Adipocyte (in vitro differentiated cells): ENCODE measurements at regions not wholly inside any gene's neighbourhood (a gene's known extent, or its start where the extent isn't known, plus 50 kb on each side); places are given as distances from the start of the nearest gene placed in this dataset.

ENCODE experiments used
- DNase-seq: peaks from one replicate; pipeline ENCODE4 v3.0.0-alpha.2; 2015; ENCODE audit warnings: low read depth
- H3K27me3 ChIP-seq: replicated peaks from 2 replicates; pipeline ENCODE4 v1.7.0; 2013; ENCODE audit warnings: mild to moderate bottlenecking, low read length, moderate library complexity; ENCODE audit not compliant: control insufficient read depth, insufficient read depth
- H3K36me3 ChIP-seq: 2 replicates; pipeline ENCODE4 v1.7.0; 2013; ENCODE audit warnings: low read length, mild to moderate bottlenecking, moderate library complexity; ENCODE audit not compliant: control insufficient read depth, insufficient read depth, severe bottlenecking
- H3K4me1 ChIP-seq: 2 replicates; pipeline ENCODE4 v1.7.0; 2013; ENCODE audit warnings: mild to moderate bottlenecking, low read length, moderate library complexity; ENCODE audit not compliant: control insufficient read depth, insufficient read depth
- H3K4me3 ChIP-seq: 2 replicates; pipeline ENCODE4 v1.7.0; 2013; ENCODE audit warnings: mild to moderate bottlenecking, low read length, moderate library complexity
- H3K9ac ChIP-seq: 2 replicates; pipeline ENCODE4 v1.7.0; 2013; ENCODE audit warnings: mild to moderate bottlenecking, low read length, moderate library complexity
- H3K9me3 ChIP-seq: 2 replicates; pipeline ENCODE4 v1.7.0; 2013; ENCODE audit warnings: mild to moderate bottlenecking, low read length, moderate library complexity; ENCODE audit not compliant: control insufficient read depth

DNA sequence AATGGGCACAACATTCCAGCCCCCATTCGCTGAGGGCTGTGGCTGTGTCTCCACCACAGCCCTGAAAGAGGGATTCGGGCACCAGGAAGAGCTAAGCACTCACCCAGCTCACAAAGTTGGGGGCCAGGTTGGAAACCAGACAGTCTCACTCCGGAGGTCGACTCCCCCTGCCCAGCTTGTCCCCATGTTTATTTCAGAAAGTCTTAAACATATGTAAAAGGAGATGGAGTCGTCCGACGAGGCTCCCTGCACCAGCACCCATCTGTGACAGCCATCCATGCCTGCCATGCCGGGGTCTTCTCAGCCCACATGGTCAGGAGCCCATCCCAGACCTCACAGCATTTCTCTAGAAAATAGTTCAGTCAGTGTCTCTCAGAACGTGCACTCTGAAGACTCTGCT is 63.6 kb upstream of the STX16 start:
- peaks cover 17% of the 10 kb centered on the region for H3K27me3 ChIP-seq
- no peak overlapping the region for H3K9ac ChIP-seq
- H3K4me3 ChIP-seq: no peak overlapping the region
- H3K4me1 ChIP-seq: peaks cover 6% of the 10 kb centered on the region
- no peak for DNase-seq
- no peaks in the 10 kb centered on the region for H3K9me3 ChIP-seq
- H3K36me3 ChIP-seq: no peaks in the 10 kb centered on the region

DNA sequence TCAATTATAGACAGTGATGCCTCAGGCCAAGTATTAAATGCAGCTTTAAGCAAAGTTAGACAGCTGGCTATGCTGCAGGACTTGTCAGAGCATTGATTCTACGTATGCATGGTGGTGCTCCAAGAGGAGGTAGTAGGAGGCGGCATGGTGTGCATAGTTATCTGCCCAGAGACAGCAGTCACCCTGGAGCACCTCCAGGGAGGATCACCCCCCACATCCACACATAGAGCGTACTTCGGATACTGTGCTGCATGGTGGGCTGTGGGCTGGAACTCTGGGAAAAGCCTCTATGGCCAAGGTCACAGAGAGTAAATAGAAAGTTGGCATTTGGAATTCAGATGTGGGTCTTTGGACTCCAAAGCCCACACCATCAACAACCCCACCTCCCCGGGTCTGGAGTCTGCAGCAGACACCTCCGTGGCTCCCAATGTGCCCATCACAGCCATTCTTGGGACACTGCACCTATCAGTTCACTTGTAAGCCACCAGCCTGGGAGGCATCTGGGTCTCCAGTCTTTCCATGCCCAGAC is 64.5 kb upstream of the STX16 start:
- no peaks in the 10 kb centered on the region for H3K9me3 ChIP-seq
- H3K4me3 ChIP-seq: no peak overlapping the region
- no peaks in the 10 kb centered on the region for H3K36me3 ChIP-seq
- DNase-seq: no peak
- no peak overlapping the region for H3K9ac ChIP-seq
- peaks cover 6% of the 10 kb centered on the region for H3K4me1 ChIP-seq
- H3K27me3 ChIP-seq: peaks cover 21% of the 10 kb centered on the region

DNA sequence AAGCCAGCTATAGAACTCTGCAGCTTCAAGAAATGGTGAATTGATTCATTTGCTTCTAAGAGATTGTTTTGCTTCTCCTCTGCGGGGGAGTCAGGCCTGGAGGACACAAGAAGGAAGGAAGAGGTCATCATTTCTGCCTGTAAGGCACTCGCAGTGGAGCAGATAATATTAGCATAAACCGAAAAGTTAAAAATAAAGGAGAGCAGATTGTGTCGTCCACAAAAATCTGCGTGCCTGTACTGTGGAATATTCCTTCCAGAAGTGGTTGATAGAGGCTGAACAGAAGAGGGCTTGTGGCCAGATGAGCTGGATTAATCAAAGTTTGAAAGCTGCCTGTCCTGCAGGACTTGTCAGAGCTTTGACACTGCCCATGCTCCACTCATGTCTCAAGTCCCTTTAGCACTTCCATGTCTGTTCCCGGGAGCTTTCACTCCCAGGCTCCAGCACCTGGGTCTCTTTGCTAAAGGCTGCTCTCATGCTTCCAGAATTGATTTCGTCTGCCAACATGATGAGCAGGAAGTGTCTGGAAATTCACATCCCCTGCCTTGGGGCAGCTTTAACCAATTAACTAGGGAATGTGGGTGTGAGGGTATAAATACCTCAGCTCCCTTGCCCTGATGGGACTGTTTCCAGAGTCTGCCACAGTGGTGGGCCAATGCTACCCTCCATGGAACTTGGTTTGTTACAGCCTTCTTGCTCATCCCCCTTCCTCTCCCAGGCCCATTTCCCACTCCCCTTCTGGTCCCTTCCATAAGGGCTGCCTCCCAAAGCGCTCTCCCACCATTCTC is 65.1 kb upstream of the STX16 start:
- peaks cover 14% of the 10 kb centered on the region for H3K27me3 ChIP-seq
- peaks cover 6% of the 10 kb centered on the region for H3K4me1 ChIP-seq
- no peak overlapping the region for H3K9ac ChIP-seq
- no peak overlapping the region for H3K4me3 ChIP-seq
- H3K9me3 ChIP-seq: no peaks in the 10 kb centered on the region
- H3K36me3 ChIP-seq: no peaks in the 10 kb centered on the region
- no peak for DNase-seq

DNA sequence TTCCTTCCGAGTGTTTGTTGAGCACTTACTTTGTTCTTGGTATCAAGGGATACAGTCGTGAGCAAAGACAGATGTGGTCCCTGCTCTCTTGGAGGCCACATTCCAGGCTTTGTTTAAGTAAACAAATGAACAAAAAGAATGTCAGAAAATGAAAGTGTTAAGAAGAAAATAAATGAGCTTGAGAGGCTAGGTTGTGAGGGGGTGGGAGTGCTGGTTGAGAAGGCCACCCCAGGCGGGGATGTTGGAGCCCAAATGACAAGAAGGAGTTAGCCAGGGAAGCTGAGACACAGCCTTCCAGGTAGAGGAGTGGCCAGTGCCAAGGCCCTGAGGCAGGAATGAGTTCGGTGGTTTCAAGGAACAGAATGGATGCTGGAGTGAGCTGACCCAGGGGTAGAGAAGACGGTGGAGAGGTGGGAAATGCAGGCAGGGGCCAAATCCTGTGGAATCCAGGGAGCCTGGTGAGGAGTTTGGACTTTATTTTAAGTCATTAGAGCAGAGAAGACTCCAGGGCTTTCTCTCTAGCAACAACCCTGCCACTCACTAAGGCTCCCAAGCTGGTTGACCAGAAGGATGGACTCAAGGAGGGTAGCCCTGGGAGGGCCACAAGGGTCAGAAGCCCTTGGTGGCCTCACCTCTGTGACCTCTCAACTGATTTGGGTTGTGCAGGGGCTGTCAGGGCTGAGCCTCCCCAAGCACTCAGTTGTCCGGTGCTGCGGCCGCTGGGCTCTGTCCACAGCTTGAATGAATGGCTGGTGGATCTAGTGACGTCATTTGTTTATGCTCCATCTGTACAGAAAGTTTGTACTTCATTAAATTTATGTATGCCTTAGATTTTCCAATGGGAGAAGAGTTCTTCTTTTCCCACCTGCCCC is 66.0 kb upstream of the STX16 start:
- H3K9ac ChIP-seq: no peak overlapping the region
- H3K9me3 ChIP-seq: no peaks in the 10 kb centered on the region
- H3K4me3 ChIP-seq: no peak overlapping the region
- peak; percentile 21 for DNase-seq
- peaks cover 12% of the 10 kb centered on the region for H3K27me3 ChIP-seq
- no peaks in the 10 kb centered on the region for H3K36me3 ChIP-seq
- H3K4me1 ChIP-seq: peaks cover 6% of the 10 kb centered on the region

GRCh38 chr20:58584051-58584824 is 66.8 kb upstream of the STX16 start:
- Histone ChIP-seq H3K9ac (no peak overlapping the region), H3K36me3 (no peaks in the 10 kb centered on the region), H3K4me3 (no peak overlapping the region), H3K27me3 (peaks cover 4% of the 10 kb centered on the region), H3K4me1 (peaks cover 6% of the 10 kb centered on the region), H3K9me3 (no peaks in the 10 kb centered on the region)
- no peak for DNase-seq

- peaks cover 6% of the 10 kb centered on the region for H3K4me1 ChIP-seq
- no peaks in the 10 kb centered on the region for H3K9me3 ChIP-seq
- no peaks in the 10 kb centered on the region for H3K36me3 ChIP-seq
- no peak overlapping the region for H3K9ac ChIP-seq
- no peak overlapping the region for H3K4me3 ChIP-seq
- no peak for DNase-seq
- peaks cover 7% of the 10 kb centered on the region for H3K27me3 ChIP-seq
Measured at GRCh38 chr20:58583586-58583985, 67.5 kb upstream of the STX16 start.

- DNase-seq: no peak
- Histone ChIP-seq H3K27me3 (peaks cover 7% of the 10 kb centered on the region), H3K36me3 (no peaks in the 10 kb centered on the region), H3K4me3 (no peak overlapping the region), H3K9ac (no peak overlapping the region), H3K9me3 (no peaks in the 10 kb centered on the region), H3K4me1 (peaks cover 6% of the 10 kb centered on the region)
Measured at GRCh38 chr20:58583176-58583575, 67.9 kb upstream of the STX16 start.

DNA sequence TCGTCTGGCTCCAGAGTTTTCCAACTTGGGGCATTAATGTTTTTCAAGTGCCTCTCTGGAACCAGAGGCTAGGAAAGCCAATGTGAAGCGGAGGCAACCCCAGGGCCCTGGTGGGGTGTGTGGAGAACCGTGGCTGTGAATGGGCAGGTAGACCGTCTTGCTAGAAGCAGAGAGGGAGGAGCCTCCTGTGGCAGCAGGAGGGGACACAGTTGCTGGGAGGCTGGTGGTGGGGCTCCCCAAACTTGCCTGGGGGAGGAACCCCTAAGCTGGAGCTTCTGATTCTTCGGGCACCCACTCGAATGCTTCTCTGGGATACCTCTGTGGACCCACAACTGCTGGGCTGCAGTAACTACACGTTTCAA is 65.3 kb upstream of the APCDD1L start:
- H3K4me3 ChIP-seq: no peak overlapping the region
- H3K9me3 ChIP-seq: no peaks in the 10 kb centered on the region
- no peak for DNase-seq
- H3K36me3 ChIP-seq: no peaks in the 10 kb centered on the region
- H3K9ac ChIP-seq: no peak overlapping the region
- H3K4me1 ChIP-seq: peaks cover 2% of the 10 kb centered on the region
- H3K27me3 ChIP-seq: peaks cover 10% of the 10 kb centered on the region

GRCh38 chr20:58579819-58580473 is 64.7 kb upstream of the APCDD1L start:
- H3K9ac ChIP-seq: no peak overlapping the region
- DNase-seq: no peak
- peaks cover 10% of the 10 kb centered on the region for H3K27me3 ChIP-seq
- H3K36me3 ChIP-seq: no peaks in the 10 kb centered on the region
- H3K4me1 ChIP-seq: no peaks in the 10 kb centered on the region
- no peak overlapping the region for H3K4me3 ChIP-seq
- no peaks in the 10 kb centered on the region for H3K9me3 ChIP-seq

GRCh38 chr20:58579069-58579818 is 64.0 kb upstream of the APCDD1L start:
- no peak for DNase-seq
- no peak overlapping the region for H3K4me3 ChIP-seq
- no peaks in the 10 kb centered on the region for H3K9me3 ChIP-seq
- H3K4me1 ChIP-seq: no peaks in the 10 kb centered on the region
- H3K9ac ChIP-seq: no peak overlapping the region
- H3K27me3 ChIP-seq: peaks cover 10% of the 10 kb centered on the region
- no peaks in the 10 kb centered on the region for H3K36me3 ChIP-seq
